Stimulated activated CD8-positive, alpha-beta memory T cell treated with anti-CD3 and anti-CD28 coated beads, Interleukin-15, amount 100 ng/mL, for 48 hours (primary cell): ENCODE measurements at regions not wholly inside any gene's neighbourhood (a gene's known extent, or its start where the extent isn't known, plus 50 kb on each side); places are given as distances from the start of the nearest gene placed in this dataset.
A peak's percentile ranks its signal among the peaks of the same experiment; 100 is the strongest.

ENCODE experiments used
- DNase-seq, 2 donors: peaks; one replicate each; pipeline ENCODE4 v3.0.0-alpha.2; 2020; ENCODE audit warnings: low read depth in 2 of 2

DNA sequence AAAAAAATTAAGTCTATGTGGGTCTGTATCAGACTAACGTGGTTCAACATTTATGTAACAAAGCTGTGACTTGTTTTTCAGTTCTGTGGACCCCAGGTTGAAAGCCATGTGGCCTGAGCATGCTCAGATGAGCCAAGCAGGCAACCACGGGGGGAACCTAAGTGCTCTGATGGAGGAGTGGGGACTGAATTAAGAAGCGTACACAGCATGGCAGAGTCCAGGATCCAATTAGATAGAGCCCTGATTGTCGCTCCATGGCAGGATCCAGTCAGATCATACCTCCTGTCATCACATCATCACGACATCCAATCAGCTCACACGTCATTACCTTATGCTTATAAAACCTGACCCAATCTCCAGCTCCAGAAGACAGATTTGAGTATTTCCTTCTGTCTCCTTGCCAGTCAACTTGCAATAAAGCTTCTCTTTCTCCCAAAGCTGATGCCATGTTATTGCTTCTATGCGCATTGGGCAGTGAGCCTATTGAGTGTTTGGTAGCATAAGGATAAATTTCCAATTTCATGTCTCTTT is 1013.1 kb upstream of the TMEM132C start:
- DNase-seq, result no peak

DNA sequence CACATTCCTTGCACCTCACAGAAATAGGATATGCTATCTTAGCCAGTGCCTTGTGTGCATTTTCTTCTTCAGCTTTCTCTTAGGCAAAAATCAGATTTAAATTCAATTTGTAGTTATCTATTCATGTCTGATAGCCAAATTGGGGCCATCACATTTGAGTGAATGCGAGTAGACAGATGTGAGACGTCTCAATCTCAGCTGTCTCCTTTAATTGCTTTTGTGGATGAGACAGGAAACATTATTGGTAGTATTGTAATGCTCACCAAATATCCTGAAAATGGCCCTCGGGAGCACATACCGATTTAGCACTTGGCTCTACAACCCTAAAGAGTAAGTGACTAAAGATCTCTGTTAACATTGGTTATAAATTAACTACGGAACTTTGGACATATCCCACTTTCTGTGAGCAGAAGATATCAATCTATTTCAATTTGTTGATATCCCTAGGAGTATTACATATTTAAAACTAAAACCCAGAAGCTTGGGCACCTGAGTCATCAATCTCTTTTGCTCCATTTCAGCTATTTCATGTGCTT is 1012.5 kb upstream of the TMEM132C start:
- DNase-seq, result no peak

DNA sequence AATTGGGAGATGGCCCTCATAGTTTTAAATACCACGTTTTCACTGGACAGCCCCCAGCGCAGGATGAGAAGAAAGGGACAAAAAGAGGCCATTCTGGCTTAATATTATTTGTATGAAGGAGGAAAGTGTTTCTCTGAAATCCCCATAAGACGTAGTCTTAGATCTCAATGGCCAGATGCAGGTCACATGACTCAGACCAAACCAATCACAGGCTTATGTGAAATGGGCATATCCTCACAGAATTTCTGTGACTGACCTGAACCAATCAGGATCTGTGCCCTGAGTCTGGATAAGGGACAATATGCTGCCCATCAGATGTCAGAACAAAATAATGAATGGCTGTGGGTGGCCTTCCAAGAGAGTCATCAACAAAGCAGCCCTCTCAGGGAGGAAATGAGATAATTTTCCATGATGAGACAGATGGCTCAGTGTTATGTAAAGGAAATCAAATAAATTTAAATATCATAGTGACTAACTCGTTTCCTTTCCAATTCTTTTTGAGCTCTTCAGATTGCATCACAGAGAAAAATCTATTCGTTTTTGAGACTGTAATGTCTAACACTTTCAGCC is 1009.5 kb upstream of the TMEM132C start:
- no peak for DNase-seq

DNA sequence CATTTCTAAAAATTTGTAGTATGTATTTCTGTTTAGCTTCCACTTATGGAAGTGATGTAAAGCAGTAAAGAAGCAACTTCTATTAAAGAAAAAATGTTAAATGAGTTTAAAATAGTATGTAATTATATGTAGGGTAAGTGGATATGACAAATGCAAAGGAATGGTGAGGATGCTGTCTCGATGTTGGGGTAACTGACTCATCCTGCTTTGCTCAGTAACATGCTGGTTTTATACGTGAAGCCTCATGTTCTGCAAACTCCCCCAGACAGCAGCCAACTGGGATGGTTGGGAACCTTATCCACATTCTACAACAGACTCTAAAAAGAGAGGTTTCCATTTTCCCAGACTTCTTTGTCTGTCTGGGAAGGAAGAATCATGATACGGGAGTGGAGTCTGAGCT is 1006.4 kb upstream of the TMEM132C start:
- no peak for DNase-seq

DNA sequence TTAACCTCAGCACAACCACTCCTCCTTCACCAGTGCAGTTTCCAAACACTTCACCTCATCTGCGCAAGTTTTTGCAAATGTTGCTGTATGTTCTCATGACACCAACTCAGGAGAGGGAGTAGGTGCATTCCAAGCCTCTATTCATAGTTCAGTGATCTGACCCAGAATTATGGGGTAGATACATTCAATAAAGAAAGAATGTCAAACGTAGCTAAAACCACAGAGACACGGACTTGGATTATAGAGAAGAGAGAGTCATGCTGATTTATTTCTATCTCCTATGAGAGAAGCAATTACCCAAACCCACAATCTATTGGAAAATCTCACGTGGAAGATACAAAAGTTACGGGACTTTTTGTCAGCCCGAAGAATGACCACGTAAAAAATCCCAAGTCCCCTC is 1006.0 kb upstream of the TMEM132C start:
- DNase-seq, result no peak

DNA sequence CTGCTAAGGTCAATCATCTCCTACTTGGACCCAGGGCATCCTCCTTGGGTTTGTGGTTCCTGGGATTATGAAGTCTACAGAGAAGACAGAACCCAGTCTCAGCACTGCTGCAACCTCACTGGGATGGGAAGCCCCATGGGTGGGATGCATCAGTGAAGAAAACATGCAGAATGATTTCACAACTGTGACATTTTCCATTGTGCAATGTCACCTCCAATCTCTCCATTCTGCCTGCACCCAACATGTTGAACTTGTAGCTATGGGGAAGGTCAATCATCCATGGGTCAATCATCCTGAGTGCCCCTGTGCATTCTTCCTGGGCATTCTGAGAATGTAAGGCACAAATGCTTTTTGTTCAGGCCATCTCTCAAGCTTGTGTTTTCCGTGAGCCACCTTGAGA is 1004.4 kb upstream of the TMEM132C start:
- no peak for DNase-seq

DNA sequence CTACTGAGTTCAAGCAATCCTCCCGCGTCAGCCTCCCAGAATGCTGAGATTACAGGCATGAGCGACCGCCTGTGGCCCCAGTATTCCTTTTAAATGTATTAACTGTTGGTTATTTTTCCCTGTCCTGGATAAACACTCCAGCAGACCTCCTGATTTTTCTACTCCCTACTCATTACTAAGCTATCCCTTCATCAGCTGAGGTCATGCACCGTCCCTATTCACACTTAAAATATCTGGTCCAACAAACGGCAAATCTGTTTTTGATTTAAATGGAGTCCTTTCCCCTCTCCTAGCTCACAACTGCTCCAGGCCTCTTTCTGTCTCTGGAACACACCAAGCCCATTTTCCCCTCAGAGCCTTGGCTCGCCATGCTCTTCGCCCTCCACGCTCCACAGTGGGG is 1003.3 kb upstream of the TMEM132C start:
- DNase-seq, result no peak

DNA sequence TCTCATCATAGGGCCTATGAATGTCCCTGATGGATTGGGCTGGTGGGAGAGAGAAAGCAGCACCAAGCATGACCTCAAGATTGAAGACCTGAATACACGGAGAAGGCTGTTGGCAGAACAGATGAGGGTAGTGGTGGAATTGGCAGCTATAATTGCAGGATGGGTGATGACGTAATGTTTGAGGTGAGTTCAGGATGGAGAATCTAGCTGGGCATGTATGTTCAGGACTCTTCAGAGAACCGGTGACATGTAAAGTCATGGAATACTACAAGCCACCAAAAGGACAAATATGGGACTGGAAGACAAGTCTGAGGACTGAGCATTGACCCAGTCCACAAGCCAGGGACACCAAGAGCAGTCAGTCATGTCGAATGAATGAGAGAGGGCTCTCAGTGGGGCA is 999.8 kb upstream of the TMEM132C start:
- DNase-seq, result no peak

DNA sequence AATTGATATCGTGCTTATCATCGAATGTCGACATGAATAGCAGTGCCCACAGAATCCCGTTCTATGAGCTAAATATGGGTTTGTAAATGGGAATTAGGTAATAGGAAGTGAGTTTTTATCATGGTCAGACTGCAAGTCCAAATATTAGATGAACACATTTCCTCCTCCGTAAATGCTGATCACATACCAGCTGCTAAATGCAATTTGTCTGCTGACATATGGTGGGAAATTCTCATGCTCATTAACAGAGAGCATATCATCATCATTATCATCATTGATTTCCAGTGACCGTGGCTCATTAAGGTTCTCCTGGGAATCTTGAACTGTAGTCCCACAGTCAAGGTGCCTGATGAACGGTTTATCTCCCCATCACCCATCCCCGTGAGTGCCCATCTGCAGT is 998.8 kb upstream of the TMEM132C start:
- no peak for DNase-seq

DNA sequence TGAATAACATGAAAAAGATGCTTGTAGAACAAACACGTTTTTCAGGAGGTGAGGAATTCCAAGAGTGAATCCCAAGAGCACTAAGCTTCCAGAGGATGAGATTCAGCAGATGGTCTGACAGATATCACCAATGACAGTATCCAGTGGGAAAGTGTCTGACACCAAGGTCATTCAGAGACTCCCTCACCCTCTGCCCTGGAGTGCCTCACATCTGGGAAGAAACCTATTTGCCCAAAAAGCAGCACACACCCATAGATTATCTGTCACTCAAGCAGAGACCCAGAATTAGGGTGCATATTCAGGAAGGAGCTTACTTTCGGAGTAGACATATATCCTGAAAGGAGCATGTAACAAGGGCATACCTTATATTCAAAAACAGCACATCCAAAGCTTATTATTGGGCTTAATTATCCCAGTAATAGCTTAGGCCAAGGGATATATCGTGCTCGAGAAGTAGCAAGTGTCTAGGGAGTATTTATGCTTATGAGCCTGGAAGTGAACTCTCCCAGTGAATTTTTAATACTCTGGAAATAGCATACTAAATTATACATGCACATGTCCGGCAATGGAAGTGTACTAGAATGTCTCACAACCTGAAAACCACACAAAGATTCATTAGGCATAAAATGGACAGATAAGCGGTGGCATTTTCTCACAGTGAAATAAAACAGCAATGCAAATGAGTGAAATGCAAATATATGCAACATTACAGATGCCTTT is 998.1 kb upstream of the TMEM132C start:
- no peak for DNase-seq

DNA sequence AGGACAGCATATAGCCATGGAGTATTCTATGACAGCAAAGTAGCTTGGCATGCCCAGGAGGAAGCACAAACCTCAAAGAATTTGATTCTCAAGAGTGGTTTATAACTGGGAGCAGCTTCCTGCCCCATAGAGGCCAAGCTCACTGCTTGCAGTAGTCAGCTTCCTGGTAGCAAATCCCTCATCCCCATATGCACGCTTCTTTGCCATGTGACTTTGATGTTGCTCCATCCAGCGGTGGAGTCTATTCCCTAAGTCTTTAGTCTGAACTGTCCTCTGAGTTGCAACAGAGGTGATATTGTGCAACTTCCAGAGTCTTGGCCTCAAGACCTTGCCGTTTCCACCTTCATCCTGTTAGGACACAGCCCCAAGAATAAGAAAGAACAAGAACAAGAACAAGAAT is 996.8 kb upstream of the TMEM132C start:
- no peak for DNase-seq

DNA sequence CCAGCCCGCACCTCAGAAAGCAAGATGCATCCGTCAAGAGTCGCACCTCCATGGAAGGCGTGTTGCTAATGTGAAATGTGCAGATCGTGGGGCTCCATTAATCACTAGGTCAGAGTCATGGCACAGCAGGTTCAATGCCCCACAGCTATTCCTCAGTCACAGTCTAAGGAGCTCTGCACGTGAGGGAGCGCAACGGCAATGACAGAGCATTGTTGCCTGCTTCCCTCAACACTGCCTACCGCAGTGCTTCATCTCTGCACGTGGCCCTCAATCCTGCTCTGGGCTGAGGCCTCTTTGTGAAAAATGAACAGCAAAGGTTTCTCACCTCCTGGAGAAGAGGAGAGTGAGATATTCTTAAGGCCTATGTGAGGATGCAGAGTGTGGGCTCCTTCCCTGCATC is 995.2 kb upstream of the TMEM132C start:
- no peak for DNase-seq

DNA sequence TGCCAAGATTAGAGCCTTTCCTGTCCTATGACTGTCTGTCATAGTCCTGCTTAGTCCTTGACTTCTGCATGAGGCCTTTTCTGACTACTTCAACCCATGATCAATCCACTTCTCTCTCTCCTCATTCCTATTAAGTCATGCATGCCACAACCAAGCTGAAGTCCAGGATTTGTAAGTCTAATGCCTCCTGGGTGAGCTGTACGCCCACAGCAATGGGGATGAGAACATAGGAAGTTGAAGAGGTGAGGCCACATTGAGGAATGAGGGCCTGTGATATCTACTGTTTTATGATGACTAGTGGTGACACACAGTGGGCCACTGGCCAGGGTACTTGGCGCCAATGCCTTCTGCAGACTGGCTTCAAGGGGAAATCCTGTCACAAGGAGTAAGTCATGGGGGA is 994.1 kb upstream of the TMEM132C start:
- DNase-seq, result no peak

DNA sequence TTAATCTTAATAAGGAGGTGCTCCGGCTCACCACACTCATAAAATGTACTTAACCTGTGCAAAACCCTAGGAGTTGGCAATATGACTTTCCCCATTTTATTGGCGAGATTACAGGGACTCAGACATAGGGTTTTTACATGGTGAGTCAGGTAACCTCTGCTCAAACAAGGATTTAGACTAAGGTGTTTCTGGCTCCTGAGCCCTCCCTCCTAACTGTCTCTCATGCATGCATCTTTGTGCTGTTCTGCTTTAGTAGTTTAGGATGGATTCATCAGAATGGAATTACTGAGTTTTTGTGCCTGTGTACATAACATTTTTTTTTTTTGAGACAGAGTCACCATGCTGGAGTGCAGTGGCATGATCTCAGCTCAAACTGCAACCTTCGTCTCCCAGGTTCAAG is 993.3 kb upstream of the TMEM132C start:
- no peak for DNase-seq

DNA sequence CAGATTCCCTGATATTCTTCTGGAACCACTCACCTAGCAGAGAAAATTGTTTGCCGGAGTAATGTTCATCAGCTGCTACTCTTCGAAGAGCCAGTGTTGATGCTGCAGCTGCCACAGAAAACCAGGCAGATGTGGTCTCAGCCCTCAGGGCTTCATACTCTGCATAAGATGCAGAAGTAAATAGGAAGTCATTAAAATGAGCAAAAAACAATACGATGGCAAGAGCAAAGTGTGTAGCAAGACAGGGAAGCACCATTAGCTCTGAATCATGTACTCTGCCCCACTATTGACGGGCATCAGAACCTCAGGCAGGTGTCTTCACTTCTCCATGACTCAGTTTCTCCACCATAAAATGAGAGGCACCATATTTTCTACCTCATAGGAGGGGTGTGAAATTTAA is 991.6 kb upstream of the TMEM132C start:
- DNase-seq, result no peak

DNA sequence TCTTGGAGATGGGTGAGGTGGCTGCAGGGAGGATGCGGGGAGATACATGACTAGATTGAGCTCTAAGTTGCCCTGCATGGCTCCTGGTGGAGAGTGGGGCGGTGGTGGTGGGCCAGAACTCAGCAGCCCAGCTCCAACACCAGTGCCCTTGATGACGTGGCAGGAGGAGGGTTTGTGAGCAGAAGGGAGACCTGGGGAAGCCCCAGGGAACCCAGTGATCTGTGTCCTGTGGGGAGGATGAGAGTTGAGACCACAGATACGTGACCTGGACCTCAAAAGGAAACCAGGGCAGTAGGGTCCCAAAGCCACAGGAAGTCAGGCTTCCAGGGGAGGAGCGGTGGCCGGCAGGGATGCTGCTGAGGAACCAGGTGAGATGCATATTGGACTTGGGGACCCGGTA is 989.1 kb upstream of the TMEM132C start:
- DNase-seq, result no peak

DNA sequence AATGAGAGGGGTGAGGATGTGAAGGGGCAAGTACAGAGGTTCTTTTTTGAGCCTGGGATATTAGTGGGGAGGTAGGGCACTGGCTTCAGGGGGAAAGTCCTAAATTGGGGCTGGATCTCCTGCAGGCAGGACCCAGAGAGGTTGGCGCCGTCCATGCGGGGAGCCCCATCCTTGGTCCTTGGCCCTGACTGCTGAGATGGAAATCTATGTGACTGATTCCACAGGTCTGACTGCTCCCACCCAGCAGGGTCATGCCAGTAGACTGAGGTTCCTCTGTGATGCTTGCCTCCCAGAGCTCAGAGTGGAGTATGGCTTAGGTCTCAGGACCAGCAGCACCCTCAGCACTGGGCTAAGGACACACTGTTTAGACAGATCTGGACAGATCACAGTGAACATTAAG is 988.6 kb upstream of the TMEM132C start:
- no peak for DNase-seq

DNA sequence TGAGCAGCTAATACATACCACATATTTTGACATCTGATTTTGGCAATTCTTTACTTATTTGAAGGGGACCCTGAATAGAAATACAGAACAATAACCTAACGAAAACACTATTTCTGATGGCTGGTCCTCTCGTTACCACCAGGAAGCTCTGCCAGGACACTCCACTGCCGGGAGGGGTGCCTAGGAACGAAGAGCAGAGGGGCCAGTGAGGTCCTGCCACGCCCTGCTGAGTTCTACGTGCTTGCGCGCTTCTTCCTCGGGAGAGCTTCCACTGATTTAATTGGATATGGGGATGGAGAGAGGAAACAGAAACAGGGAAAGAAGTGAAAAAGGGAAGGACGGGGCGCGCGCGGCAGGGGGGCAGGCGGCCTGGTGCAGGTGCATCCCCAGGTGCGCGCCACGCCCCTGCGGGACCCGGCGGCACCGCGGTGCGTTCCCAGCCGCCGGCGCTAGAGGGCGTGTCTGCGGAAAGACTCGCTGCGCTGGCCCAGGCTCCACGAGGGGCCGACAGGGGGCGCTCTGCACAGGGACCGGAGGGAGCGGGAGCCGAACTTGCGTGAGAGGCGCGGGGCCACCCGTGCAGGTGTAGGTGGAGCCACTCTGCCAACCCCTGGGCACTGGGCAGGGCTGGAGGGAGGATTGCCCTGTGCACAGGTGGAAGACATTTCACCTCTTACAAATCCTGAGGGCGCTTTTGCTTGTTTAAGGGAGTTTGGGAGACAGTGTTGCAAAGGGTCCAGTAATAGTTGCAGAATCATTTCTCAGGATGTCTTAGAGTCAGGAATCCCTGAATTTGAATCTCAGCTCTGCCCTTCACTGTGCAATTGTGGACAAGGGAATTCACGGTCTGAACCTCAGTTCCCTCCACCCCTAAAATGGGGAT is 986.3 kb upstream of the TMEM132C start:
- DNase-seq, result peak; percentile 50 to 57

DNA sequence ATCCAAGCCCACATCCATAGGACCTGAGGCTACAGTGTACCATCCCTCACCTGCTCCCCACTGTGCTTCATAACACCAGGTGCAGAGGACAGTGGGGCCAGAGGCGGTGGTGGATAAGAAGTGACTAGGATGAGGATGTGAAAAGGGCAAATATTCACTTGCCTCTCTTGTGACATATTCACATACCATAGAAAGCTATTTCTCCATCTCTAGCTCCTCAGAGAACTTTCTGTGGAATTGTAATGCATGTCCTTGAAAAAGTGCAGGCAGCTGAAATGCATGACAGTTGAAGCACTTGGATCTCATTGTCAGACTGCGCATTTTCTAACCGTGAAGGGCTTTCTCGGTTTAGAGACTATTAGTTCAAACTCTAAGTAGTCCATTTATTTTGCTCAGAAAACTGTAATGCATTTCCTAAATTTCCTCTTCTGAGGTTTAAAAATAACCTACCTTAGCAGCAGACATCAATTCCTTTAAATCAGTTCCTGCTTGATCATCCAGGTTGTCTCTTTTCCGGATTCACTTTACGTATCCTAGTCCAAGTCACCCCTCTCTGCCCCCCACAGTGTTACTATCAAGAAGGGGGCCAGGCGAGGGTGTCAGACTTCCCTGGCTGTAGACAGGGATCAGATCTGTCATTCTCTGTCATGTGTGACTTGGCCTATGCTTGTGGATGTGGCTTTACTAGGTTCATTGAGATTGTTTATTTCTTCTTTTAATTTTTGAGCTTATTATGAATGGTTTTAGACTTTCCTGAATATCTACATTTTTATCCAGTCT is 984.0 kb upstream of the TMEM132C start:
- DNase-seq, result no peak

DNA sequence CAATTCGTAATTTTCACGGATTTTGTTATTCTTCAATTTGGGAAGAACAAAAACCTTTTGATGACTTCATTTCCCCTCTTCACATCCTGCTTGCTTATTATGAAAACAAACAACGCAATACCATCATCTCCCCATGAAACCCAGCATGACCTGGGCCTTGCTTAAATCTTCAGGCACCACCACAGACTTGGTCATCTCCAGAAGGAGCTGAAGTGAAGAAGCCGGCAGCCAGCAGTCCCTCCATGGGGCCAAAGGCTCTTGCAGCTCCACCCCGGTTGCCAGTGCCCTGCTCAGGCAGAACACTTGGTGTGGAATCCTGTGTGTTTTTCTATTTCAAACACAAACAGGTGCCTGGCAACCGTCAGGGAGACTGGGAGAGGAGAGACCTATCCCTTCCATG is 982.9 kb upstream of the TMEM132C start:
- DNase-seq, result no peak

DNA sequence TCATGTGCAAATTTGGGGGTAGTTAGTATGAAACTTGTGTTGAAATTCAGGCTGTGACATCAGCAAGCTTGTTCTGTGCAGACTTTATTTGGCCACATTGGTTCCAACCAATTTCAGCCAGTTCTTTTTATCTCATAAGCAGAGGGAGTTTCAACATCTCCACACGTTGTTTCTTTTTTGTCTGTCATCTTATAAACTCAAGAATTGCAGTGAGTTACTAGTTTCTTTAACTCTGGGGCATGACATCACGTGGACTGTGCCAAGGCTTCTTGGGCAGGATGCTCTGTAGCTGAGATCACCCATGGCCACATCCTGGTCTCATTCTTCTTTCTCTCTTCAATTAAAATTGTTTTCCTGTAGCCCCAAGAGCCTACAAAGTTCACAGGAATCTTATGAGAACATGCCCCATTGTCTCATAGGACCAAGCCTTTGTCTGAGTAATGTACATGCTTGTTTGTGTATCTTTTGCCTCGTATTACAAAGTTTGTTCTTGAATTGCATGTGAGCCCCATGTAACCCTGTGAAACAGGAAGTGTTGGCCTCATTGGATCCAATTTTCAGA is 982.0 kb upstream of the TMEM132C start:
- DNase-seq, result no peak
